ENCODE measurements at regions not wholly inside any gene's neighbourhood (a gene's known extent, or its start where the extent isn't known, plus 50 kb on each side); places are given as distances from the start of the nearest gene placed in this dataset.

GRCh38 chr5:155844542-155844941 is 482.4 kb upstream of the SGCD start:
- no peak overlapping the region for H3K4me3 ChIP-seq (ENCODE audit: low read depth, low read length)
- in situ Hi-C loops (cut with HindIII; ENCODE audit: low sequenced_read_pairs), result no loop called here
- DNase-seq (ENCODE audit: low read depth), result no peak
- TF ChIP-seq CTCF (IDR thresholded peaks at IDR 0.05; ENCODE audit: low read depth, low read length, missing control alignments), result no peak

- DNase-seq (ENCODE audit: low read depth), result no peak
- in situ Hi-C loops (cut with HindIII; ENCODE audit: low sequenced_read_pairs), result no loop called here
- H3K4me3 ChIP-seq (ENCODE audit: low read depth, low read length), result no peak overlapping the region
- no peak for TF ChIP-seq CTCF (IDR thresholded peaks at IDR 0.05; ENCODE audit: low read depth, low read length, missing control alignments)
Measured at GRCh38 chr5:155850370-155850769, 476.6 kb upstream of the SGCD start.

- no peak for DNase-seq (ENCODE audit: low read depth)
- in situ Hi-C loops (cut with HindIII; ENCODE audit: low sequenced_read_pairs), result no loop called here
- TF ChIP-seq CTCF (IDR thresholded peaks at IDR 0.05; ENCODE audit: low read depth, low read length, missing control alignments), result no peak
- no peak overlapping the region for H3K4me3 ChIP-seq (ENCODE audit: low read depth, low read length)
Measured at GRCh38 chr5:155866971-155867370, 460.0 kb upstream of the SGCD start.

- in situ Hi-C loops (cut with HindIII; ENCODE audit: low sequenced_read_pairs), result no loop called here
- no peak for TF ChIP-seq CTCF (IDR thresholded peaks at IDR 0.05; ENCODE audit: low read depth, low read length, missing control alignments)
- no peak for DNase-seq (ENCODE audit: low read depth)
- no peak overlapping the region for H3K4me3 ChIP-seq (ENCODE audit: low read depth, low read length)
Measured at GRCh38 chr5:155867522-155868088, 459.4 kb upstream of the SGCD start.

- no peak for TF ChIP-seq CTCF (IDR thresholded peaks at IDR 0.05; ENCODE audit: low read depth, low read length, missing control alignments)
- no peak for DNase-seq (ENCODE audit: low read depth)
- in situ Hi-C loops (cut with HindIII; ENCODE audit: low sequenced_read_pairs), result no loop called here
- H3K4me3 ChIP-seq (ENCODE audit: low read depth, low read length), result no peak overlapping the region
Measured at GRCh38 chr5:155870636-155871035, 456.3 kb upstream of the SGCD start.

GRCh38 chr5:155871623-155872022 is 455.3 kb upstream of the SGCD start:
- DNase-seq (ENCODE audit: low read depth), result no peak
- TF ChIP-seq CTCF (IDR thresholded peaks at IDR 0.05; ENCODE audit: low read depth, low read length, missing control alignments), result no peak
- no peak overlapping the region for H3K4me3 ChIP-seq (ENCODE audit: low read depth, low read length)
- in situ Hi-C loops (cut with HindIII; ENCODE audit: low sequenced_read_pairs), result no loop called here
